DND-41 (cell line): ENCODE measurements at regions not wholly inside any gene's neighbourhood (a gene's known extent, or its start where the extent isn't known, plus 50 kb on each side); places are given as distances from the start of the nearest gene placed in this dataset.

ENCODE experiments used
- ATAC-seq: fragments of 200-7000 bp; cut with Tn5 transposase; 3 replicates; pipeline ENCODE4 v1.9.1; 2021; ENCODE audit warnings: low read depth; ENCODE audit not compliant: insufficient read depth
- DNase-seq: peaks from one replicate; pipeline ENCODE4 v3.0.0-alpha.2; 2020
- H2AFZ ChIP-seq: 2 replicates; pipeline ENCODE4 v1.6.0; 2012; ENCODE audit warnings: low read depth, low read length
- H3K27ac ChIP-seq: 2 replicates; pipeline ENCODE4 v1.5.1; 2012; ENCODE audit warnings: low read length, inconsistent platforms
- H3K27me3 ChIP-seq: fragments of 200-600 bp; sonication (generic); 2 replicates; pipeline ENCODE4 v1.6.0; 2012; ENCODE audit warnings: low read length, mild to moderate bottlenecking, inconsistent platforms; ENCODE audit not compliant: insufficient read depth, poor library complexity
- H3K36me3 ChIP-seq: 2 replicates; pipeline ENCODE4 v1.5.1; 2012; ENCODE audit warnings: low read length, inconsistent platforms; ENCODE audit not compliant: insufficient read depth
- H3K4me1 ChIP-seq: 2 replicates; pipeline ENCODE4 v1.5.1; 2012; ENCODE audit warnings: mild to moderate bottlenecking, low read length; ENCODE audit not compliant: insufficient read depth
- H3K4me2 ChIP-seq: 2 replicates; pipeline ENCODE4 v1.6.0; 2012; ENCODE audit warnings: mild to moderate bottlenecking, moderate library complexity, low read length, inconsistent platforms; ENCODE audit not compliant: insufficient read depth
- H3K4me3 ChIP-seq, 2 experiments: fragments of 200-600 bp in 1 of 2; shearing (Covaris generic) in 1 of 2; 2 replicates each; pipeline ENCODE4 v1.5.1; 2012 to 2016; ENCODE audit warnings: inconsistent platforms in 2 of 2, low read length in 2 of 2, mild to moderate bottlenecking in 2 of 2, low read depth in 1 of 2, moderate library complexity in 1 of 2
- H3K79me2 ChIP-seq: 2 replicates; pipeline ENCODE4 v1.6.0; 2012; ENCODE audit warnings: low read length, inconsistent platforms; ENCODE audit not compliant: insufficient read depth
- H3K9ac ChIP-seq: 2 replicates; pipeline ENCODE4 v1.6.0; 2012; ENCODE audit warnings: low read depth, mild to moderate bottlenecking, inconsistent platforms, low read length, moderate library complexity
- H3K9me3 ChIP-seq: 2 replicates; pipeline ENCODE4 v1.5.1; 2012; ENCODE audit warnings: low read length, moderate library complexity, mild to moderate bottlenecking, inconsistent platforms; ENCODE audit not compliant: insufficient read depth, severe bottlenecking
- H4K20me1 ChIP-seq: 2 replicates; pipeline ENCODE4 v1.6.0; 2012; ENCODE audit warnings: low read length; ENCODE audit not compliant: insufficient read depth
- CTCF ChIP-seq: IDR thresholded peaks from 2 replicates; pipeline ENCODE4 v1.5.1; 2012; ENCODE audit warnings: borderline replicate concordance, low read length, moderate library complexity, mild to moderate bottlenecking; ENCODE audit not compliant: poor library complexity, severe bottlenecking; ENCODE audit errors: extremely low read depth
- EZH2 ChIP-seq: IDR thresholded peaks from 3 replicates; pipeline ENCODE4 v1.6.1; 2012; ENCODE audit warnings: borderline replicate concordance, low read depth, mild to moderate bottlenecking, moderate library complexity, low read length, inconsistent platforms; ENCODE audit not compliant: severe bottlenecking

DNA sequence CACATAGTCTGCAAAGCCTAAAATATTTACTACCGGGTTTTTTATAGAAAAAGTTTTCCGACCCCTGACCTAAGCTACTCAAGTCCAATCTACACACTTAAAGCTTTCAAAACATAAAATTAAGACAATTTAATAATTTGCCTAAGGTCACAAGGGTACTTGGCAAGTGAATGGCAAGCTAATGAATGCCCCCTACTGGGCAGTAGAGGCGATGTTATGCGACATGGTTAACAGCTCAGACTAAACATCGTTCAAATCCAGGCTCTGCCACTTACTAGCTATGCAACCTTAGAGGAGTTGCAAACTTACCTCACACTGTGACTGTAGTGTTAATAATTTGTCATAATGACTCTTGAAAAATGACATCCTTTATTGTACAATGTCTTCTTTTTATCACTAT, 317.2 kb upstream of the NFIA start:
- Histone ChIP-seq H3K79me2 (no peaks in the 10 kb centered on the region), H3K4me2 (no peak overlapping the region), H3K36me3 (no peaks in the 10 kb centered on the region), H4K20me1 (no peaks in the 10 kb centered on the region), H3K9me3 (no peaks in the 10 kb centered on the region), H2AFZ (no peak overlapping the region), H3K9ac (no peak overlapping the region), H3K4me1 (no peaks in the 10 kb centered on the region), H3K27ac (no peak overlapping the region), H3K27me3 (no peaks in the 10 kb centered on the region), H3K4me3 (no peak overlapping the region)
- DNase-seq (peak; percentile 8), ATAC-seq (no peak)
- no peak for TF ChIP-seq EZH2
- peak; percentile 59 for TF ChIP-seq CTCF

GRCh38 chr1:60764489-60764888, 317.9 kb upstream of the NFIA start:
- no peak for ATAC-seq
- no peaks in the 10 kb centered on the region for H3K79me2 ChIP-seq
- H3K4me3 ChIP-seq = no peak overlapping the region
- no peaks in the 10 kb centered on the region for H3K9me3 ChIP-seq
- no peak overlapping the region for H3K27ac ChIP-seq
- H3K36me3 ChIP-seq = no peaks in the 10 kb centered on the region
- H4K20me1 ChIP-seq = no peaks in the 10 kb centered on the region
- no peak for DNase-seq
- no peak for TF ChIP-seq EZH2
- no peak for TF ChIP-seq CTCF
- H3K27me3 ChIP-seq = no peaks in the 10 kb centered on the region
- no peak overlapping the region for H3K9ac ChIP-seq
- H3K4me2 ChIP-seq = no peak overlapping the region
- H2AFZ ChIP-seq = no peak overlapping the region
- H3K4me1 ChIP-seq = no peaks in the 10 kb centered on the region

GRCh38 chr1:60763741-60764140, 318.6 kb upstream of the NFIA start:
- Histone ChIP-seq H3K4me1 (no peaks in the 10 kb centered on the region), H3K27me3 (no peaks in the 10 kb centered on the region), H4K20me1 (no peaks in the 10 kb centered on the region), H3K9me3 (no peaks in the 10 kb centered on the region), H3K4me2 (no peak overlapping the region), H3K79me2 (no peaks in the 10 kb centered on the region), H3K4me3 (no peak overlapping the region), H3K27ac (no peak overlapping the region), H3K9ac (no peak overlapping the region), H2AFZ (no peak overlapping the region), H3K36me3 (no peaks in the 10 kb centered on the region)
- ATAC-seq (no peak), DNase-seq (no peak)
- TF ChIP-seq CTCF (no peak), EZH2 (no peak)

GRCh38 chr1:60762911-60763310, 319.4 kb upstream of the NFIA start:
- Histone ChIP-seq H3K4me1 (no peaks in the 10 kb centered on the region), H3K9me3 (no peaks in the 10 kb centered on the region), H3K27ac (no peak overlapping the region), H2AFZ (no peak overlapping the region), H3K36me3 (no peaks in the 10 kb centered on the region), H3K4me2 (no peak overlapping the region), H3K9ac (no peak overlapping the region), H4K20me1 (no peaks in the 10 kb centered on the region), H3K79me2 (no peaks in the 10 kb centered on the region), H3K27me3 (no peaks in the 10 kb centered on the region), H3K4me3 (no peak overlapping the region)
- TF ChIP-seq EZH2 (no peak), CTCF (no peak)
- ATAC-seq (no peak), DNase-seq (no peak)
